IPS-20b (cell line): ENCODE measurements at regions not wholly inside any gene's neighbourhood (a gene's known extent, or its start where the extent isn't known, plus 50 kb on each side); places are given as distances from the start of the nearest gene placed in this dataset.
"Not testable (repeated sequence)": the region's sequence is repeated elsewhere in the genome, so short reads cannot be mapped to it uniquely, and the experiment has no call there.

Experiments used
- H3K27ac ChIP-seq: one replicate; pipeline ENCODE4 v1.5.1; 2013; ENCODE audit warnings: low read length
- H3K27me3 ChIP-seq: 2 replicates; pipeline ENCODE4 v1.6.1; 2013; ENCODE audit warnings: mild to moderate bottlenecking, low read length, inconsistent platforms; ENCODE audit not compliant: insufficient read depth
- H3K36me3 ChIP-seq: 2 replicates; pipeline ENCODE4 v1.6.1; 2013; ENCODE audit warnings: low read depth, mild to moderate bottlenecking, inconsistent platforms, low read length, moderate library complexity; ENCODE audit not compliant: insufficient read depth
- H3K4me1 ChIP-seq: 2 replicates; pipeline ENCODE4 v1.6.1; 2013; ENCODE audit warnings: mild to moderate bottlenecking, control low read depth, inconsistent platforms, low read length, moderate library complexity; ENCODE audit not compliant: insufficient read depth
- H3K4me3 ChIP-seq: 2 replicates; pipeline ENCODE4 v1.5.1; 2013; ENCODE audit warnings: mild to moderate bottlenecking, low read length, inconsistent platforms
- H3K9ac ChIP-seq: 2 replicates; pipeline ENCODE4 v1.6.1; 2013; ENCODE audit warnings: low read depth, mild to moderate bottlenecking, inconsistent platforms, low read length, moderate library complexity
- H3K9me3 ChIP-seq: 2 replicates; pipeline ENCODE4 v1.6.1; 2013; ENCODE audit warnings: mild to moderate bottlenecking, low read depth, low read length, inconsistent platforms; ENCODE audit not compliant: insufficient read depth

DNA sequence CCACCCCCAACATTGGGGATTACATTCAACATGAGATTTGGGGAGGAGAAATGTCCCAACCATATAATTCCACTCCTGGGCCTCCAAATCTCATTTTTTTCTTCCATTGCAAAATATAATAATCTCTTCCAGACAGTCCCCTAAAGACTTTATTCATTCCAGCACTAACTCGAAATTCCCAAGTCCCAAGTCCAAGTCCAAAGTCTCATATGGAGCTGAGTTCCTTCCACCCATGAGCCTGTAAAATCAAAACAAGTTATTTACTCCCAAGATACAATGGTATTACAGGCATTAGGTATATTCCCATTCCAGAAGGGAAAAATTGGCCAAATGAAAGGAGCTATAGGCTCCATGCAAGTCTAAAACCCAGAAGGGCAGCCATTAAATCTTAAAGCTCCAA, 56.7 kb downstream of the P2RY1 start:
- H3K36me3 ChIP-seq: no peaks in the 10 kb centered on the region
- H3K9me3 ChIP-seq: no peaks in the 10 kb centered on the region
- no peaks in the 10 kb centered on the region for H3K4me1 ChIP-seq
- no peaks in the 10 kb centered on the region for H3K27me3 ChIP-seq
- no peak overlapping the region for H3K27ac ChIP-seq
- H3K4me3 ChIP-seq: no peak overlapping the region
- H3K9ac ChIP-seq: no peak overlapping the region

DNA sequence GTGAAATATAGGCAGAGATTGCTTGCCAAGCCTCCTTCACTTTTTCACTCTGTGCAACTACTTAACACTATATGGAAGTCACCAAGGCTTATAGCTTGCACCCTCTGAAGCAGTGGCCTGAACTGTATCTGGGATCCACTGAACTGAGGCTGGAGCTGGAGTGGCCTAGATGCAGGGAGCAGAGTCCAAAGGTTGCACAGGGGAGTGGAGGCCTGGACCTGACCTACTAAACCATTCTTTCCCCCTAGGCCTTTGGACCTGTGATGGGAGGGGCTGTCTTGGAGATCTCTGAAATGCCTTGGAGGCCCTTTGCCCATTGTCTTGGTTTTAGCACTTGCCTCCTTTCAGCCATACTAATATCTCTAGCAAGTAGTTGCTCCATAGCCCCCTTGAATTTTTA, 57.5 kb downstream of the P2RY1 start:
- Histone ChIP-seq H3K9me3 (no peaks in the 10 kb centered on the region), H3K36me3 (no peaks in the 10 kb centered on the region), H3K9ac (no peak overlapping the region), H3K27me3 (no peaks in the 10 kb centered on the region), H3K4me3 (no peak overlapping the region), H3K27ac (no peak overlapping the region), H3K4me1 (no peaks in the 10 kb centered on the region)

DNA sequence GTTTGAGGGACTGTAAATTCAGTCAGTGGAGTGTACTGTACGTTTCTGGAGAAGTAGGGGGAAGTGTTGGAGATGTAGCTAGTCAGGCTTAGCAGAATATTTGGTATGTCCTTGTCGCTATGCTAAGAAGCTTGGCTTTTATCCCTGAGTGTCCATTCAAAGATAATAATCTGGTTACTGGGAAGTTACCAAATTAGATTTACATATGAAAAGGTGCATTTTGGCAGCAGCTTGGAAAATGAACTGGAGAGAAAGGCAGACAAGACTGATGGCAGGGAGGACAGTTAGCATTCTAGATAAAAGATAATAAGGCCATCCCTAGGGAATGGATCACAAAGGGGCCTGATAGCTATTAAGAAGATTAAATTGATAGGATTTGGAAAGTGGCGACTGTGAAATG, 58.7 kb downstream of the P2RY1 start:
- Histone ChIP-seq H3K36me3 (no peaks in the 10 kb centered on the region), H3K9ac (no peak overlapping the region), H3K27ac (no peak overlapping the region), H3K27me3 (no peaks in the 10 kb centered on the region), H3K9me3 (no peaks in the 10 kb centered on the region), H3K4me1 (no peaks in the 10 kb centered on the region), H3K4me3 (no peak overlapping the region)

DNA sequence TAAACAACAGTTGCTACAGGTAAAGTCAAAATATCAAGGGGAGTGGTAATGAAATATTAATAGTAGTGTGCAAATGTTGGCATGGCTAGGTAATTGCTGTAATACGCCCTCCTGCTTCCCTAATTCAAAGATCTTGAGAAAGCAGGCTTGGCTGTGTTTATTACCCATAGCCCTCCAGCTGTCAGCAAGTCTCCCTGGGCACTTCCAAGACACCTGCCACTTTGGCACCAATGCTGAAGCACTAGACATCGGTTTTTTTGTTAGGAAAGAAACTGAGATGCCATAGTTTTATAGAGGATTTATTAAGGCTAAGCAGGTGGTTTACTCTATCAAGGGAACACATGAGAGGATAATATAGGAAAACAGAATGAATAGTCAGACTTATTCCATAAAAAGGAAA, 64.4 kb downstream of the P2RY1 start:
- Histone ChIP-seq H3K4me3 (no peak overlapping the region), H3K36me3 (no peaks in the 10 kb centered on the region), H3K9ac (no peak overlapping the region), H3K27me3 (no peaks in the 10 kb centered on the region), H3K9me3 (no peaks in the 10 kb centered on the region), H3K27ac (no peak overlapping the region), H3K4me1 (no peaks in the 10 kb centered on the region)

DNA sequence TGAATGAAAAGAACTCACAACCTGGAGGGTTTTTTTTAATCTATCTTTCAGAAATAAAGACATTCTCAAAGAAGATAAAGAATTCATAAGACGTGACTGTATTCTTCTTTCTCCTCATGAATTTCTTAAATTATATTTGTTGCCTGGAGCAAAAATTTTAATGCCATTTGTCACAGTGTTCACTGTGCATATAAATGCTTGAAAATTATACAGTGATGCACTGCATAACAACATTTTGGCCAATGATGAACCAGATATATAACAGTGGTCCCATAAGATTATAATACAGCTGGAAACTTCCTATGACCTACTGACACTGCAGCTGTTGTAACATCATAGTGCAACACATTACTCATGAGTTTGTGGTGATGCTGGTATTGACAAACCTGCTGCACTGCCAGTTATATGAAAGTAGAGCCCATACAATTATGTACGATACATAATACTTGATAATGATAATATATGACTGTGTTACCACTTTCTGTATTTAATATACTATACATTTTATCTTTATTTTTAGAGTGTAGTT, 67.3 kb downstream of the P2RY1 start:
- Histone ChIP-seq H3K4me3 (no peak overlapping the region), H3K4me1 (no peaks in the 10 kb centered on the region), H3K9ac (no peak overlapping the region), H3K36me3 (no peaks in the 10 kb centered on the region), H3K27ac (no peak overlapping the region), H3K9me3 (no peaks in the 10 kb centered on the region), H3K27me3 (no peaks in the 10 kb centered on the region)

GRCh38 chr3:152905631-152906030, 70.7 kb downstream of the P2RY1 start:
- no peaks in the 10 kb centered on the region for H3K4me1 ChIP-seq
- no peak overlapping the region for H3K27ac ChIP-seq
- H3K27me3 ChIP-seq: no peaks in the 10 kb centered on the region
- H3K4me3 ChIP-seq: no peak overlapping the region
- H3K9me3 ChIP-seq: no peaks in the 10 kb centered on the region
- no peak overlapping the region for H3K9ac ChIP-seq
- H3K36me3 ChIP-seq: no peaks in the 10 kb centered on the region

- Histone ChIP-seq H3K9ac (no peak overlapping the region), H3K4me1 (no peaks in the 10 kb centered on the region), H3K27ac (no peak overlapping the region)
Measured at GRCh38 chr3:152909180-152909883, 74.4 kb downstream of the P2RY1 start.

DNA sequence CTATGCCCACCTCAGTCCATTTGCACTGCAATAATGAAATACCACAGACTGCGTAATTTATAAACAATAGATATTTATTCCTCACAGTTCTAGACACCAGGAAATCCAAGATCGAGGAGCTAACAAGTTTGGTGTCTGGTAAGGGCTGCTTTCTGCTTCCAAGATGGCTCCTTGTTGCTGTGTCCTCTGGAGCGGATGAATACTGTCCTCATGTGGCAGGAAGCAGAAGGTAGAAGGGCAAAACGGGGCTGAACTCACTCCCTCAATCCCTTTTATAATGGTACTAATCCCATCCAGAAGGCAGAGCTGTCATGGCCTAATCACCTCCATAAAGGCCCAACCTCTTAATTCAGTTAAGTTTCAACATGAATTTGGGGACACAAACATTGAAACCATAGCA, 75.3 kb downstream of the P2RY1 start:
- Histone ChIP-seq H3K36me3 (no peaks in the 10 kb centered on the region), H3K9ac (no peak overlapping the region)

More at GRCh38 chr3:152909180-152909883, 74.4 kb downstream of the P2RY1 start:
- H3K36me3 ChIP-seq: no peaks in the 10 kb centered on the region
- H3K4me3 ChIP-seq: no peak overlapping the region
- no peaks in the 10 kb centered on the region for H3K9me3 ChIP-seq
- H3K27me3 ChIP-seq: no peaks in the 10 kb centered on the region

GRCh38 chr3:152910966-152911365, 76.0 kb downstream of the P2RY1 start:
- Histone ChIP-seq H3K9me3 (no peaks in the 10 kb centered on the region), H3K27me3 (no peaks in the 10 kb centered on the region), H3K4me1 (no peaks in the 10 kb centered on the region), H3K9ac (no peak overlapping the region), H3K4me3 (no peak overlapping the region), H3K36me3 (no peaks in the 10 kb centered on the region), H3K27ac (no peak overlapping the region)

More for the DNA sequence above, 75.3 kb downstream of the P2RY1 start:
- no peak overlapping the region for H3K4me3 ChIP-seq
- H3K9me3 ChIP-seq: no peaks in the 10 kb centered on the region
- H3K27me3 ChIP-seq: no peaks in the 10 kb centered on the region
- no peak overlapping the region for H3K27ac ChIP-seq
- no peaks in the 10 kb centered on the region for H3K4me1 ChIP-seq

DNA sequence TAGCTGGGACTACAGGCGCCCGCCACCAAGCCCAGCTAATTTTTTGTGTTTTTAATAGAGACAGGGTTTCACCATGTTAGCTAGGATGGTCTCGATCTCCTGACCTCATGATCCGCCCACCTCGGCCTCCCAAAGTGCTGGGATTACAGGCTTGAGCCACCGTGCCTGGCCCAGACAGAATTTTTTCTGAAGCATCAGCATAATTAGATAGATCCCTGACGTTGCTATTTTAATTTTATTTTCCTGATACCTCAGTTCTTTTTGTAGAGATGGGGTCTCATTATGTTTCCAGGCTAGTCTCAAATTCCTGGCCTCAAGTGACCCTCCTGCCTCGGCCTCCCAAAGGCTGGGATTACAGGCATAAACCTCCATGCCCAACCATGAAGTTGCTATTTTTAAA, 79.8 kb downstream of the P2RY1 start:
- not testable (repeated sequence) for H3K27me3 ChIP-seq, H3K4me3 ChIP-seq, H3K36me3 ChIP-seq, H3K9me3 ChIP-seq, H3K9ac ChIP-seq, H3K27ac ChIP-seq, H3K4me1 ChIP-seq

DNA sequence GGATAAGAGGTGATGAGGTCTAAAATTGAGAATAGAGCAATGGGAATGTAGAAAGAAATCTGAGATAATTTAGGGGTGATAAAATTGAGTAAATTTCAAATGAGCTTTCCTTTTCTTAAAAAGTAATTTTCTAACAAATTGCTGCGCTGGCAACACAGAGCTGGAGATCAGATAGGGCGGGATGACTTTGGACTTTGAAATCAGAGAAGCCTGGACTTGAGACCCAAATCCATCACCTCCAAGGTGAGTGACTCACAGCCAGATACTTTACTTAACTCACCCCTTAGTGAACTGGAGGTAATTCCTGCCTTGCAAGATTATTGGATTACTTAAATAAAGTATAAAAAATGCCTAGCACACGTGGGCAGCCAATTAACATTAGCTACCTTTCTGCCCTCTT, 80.8 kb downstream of the P2RY1 start:
- no peaks in the 10 kb centered on the region for H3K36me3 ChIP-seq
- no peak overlapping the region for H3K4me3 ChIP-seq
- H3K9ac ChIP-seq: no peak overlapping the region
- no peaks in the 10 kb centered on the region for H3K4me1 ChIP-seq
- H3K9me3 ChIP-seq: no peaks in the 10 kb centered on the region
- no peaks in the 10 kb centered on the region for H3K27me3 ChIP-seq
- H3K27ac ChIP-seq: no peak overlapping the region

GRCh38 chr3:152916753-152917279, 81.9 kb downstream of the P2RY1 start:
- no peaks in the 10 kb centered on the region for H3K4me1 ChIP-seq
- no peaks in the 10 kb centered on the region for H3K36me3 ChIP-seq
- H3K27ac ChIP-seq: no peak overlapping the region
- H3K27me3 ChIP-seq: no peaks in the 10 kb centered on the region
- no peak overlapping the region for H3K4me3 ChIP-seq
- no peaks in the 10 kb centered on the region for H3K9me3 ChIP-seq
- no peak overlapping the region for H3K9ac ChIP-seq
